IMR-90 (cell line): ENCODE measurements at regions not wholly inside any gene's neighbourhood (a gene's known extent, or its start where the extent isn't known, plus 50 kb on each side); places are given as distances from the start of the nearest gene placed in this dataset.

ENCODE experiments used
- ATAC-seq: fragments of 200-7000 bp; cut with Tn5 transposase; 2 replicates; pipeline ENCODE4 v1.9.1; 2020; ENCODE audit warnings: low read depth, mild to moderate bottlenecking, moderate library complexity
- BruUV-seq: library from RNA; stranded (reverse); fragments of 400-500 nt; replicated peaks from 2 replicates; lab custom pipeline; 2021; lab: Mats Ljungman, UMichigan
- CTCF ChIA-PET: fragments of 300-600 bp; formaldehyde crosslinking; extraction: SDS; loops from one replicate; lab custom pipeline; 2021; ENCODE audit warnings: antibody characterized with exemption; lab: Yijun Ruan, JAX
- POLR2A ChIA-PET: fragments of 300-600 bp; sonication (Branson Sonifier 250); formaldehyde crosslinking; loops from one replicate; lab custom pipeline; 2022; ENCODE audit warnings: antibody characterized with exemption; ENCODE audit not compliant: unreplicated experiment; lab: Charles Lee
- DNase-seq: peaks from one replicate; pipeline ENCODE4 v3.0.0; 2013
- H2AFZ ChIP-seq: replicated peaks from 2 replicates; pipeline ENCODE3; 2013; ENCODE audit warnings: low read length, mild to moderate bottlenecking; ENCODE audit not compliant: poor library complexity
- H2AK5ac ChIP-seq: 2 replicates; pipeline ENCODE4 v1.6.1; 2013; ENCODE audit warnings: low read depth, low read length, inconsistent platforms
- H2AK9ac ChIP-seq: replicated peaks from 2 replicates; pipeline ENCODE3; 2013; ENCODE audit warnings: mild to moderate bottlenecking, low read depth, low read length, moderate library complexity; ENCODE audit not compliant: poor library complexity
- H2BK120ac ChIP-seq: 2 replicates; pipeline ENCODE4 v1.6.1; 2013; ENCODE audit warnings: low read depth, low read length, inconsistent platforms
- H2BK15ac ChIP-seq: 3 replicates; pipeline ENCODE4 v1.6.1; 2013; ENCODE audit warnings: low read depth, low read length, inconsistent platforms
- H2BK20ac ChIP-seq: 2 replicates; pipeline ENCODE4 v1.6.1; 2013; ENCODE audit warnings: low read depth, mild to moderate bottlenecking, inconsistent platforms, low read length, moderate library complexity
- H2BK5ac ChIP-seq: 2 replicates; pipeline ENCODE4 v1.6.1; 2013; ENCODE audit warnings: mild to moderate bottlenecking, low read depth, low read length, inconsistent platforms; ENCODE audit not compliant: poor library complexity, severe bottlenecking
- H3K14ac ChIP-seq: replicated peaks from 2 replicates; pipeline ENCODE4 v1.6.1; 2013; ENCODE audit warnings: low read depth, low read length, inconsistent platforms
- H3K18ac ChIP-seq: 2 replicates; pipeline ENCODE4 v1.6.1; 2013; ENCODE audit warnings: low read depth, low read length, control low read depth
- H3K23ac ChIP-seq: 2 replicates; pipeline ENCODE4 v1.6.1; 2013; ENCODE audit warnings: low read depth, low read length, inconsistent platforms
- H3K27ac ChIP-seq: 2 replicates; pipeline ENCODE4 v1.5.1; 2013; ENCODE audit warnings: mild to moderate bottlenecking, control low read depth, low read length; ENCODE audit not compliant: insufficient read depth
- H3K27me3 ChIP-seq: 2 replicates; pipeline ENCODE4 v1.6.1; 2013; ENCODE audit warnings: low read length; ENCODE audit not compliant: control insufficient read depth, insufficient read depth
- H3K36me3 ChIP-seq: 2 replicates; pipeline ENCODE4 v1.6.1; 2013; ENCODE audit warnings: low read length, mixed read lengths; ENCODE audit not compliant: control insufficient read depth, insufficient read depth
- H3K4ac ChIP-seq: 2 replicates; pipeline ENCODE4 v1.6.1; 2013; ENCODE audit warnings: low read depth, low read length, inconsistent platforms
- H3K4me1 ChIP-seq: 2 replicates; pipeline ENCODE4 v1.6.1; 2013; ENCODE audit warnings: low read length, mixed read lengths; ENCODE audit not compliant: control insufficient read depth, insufficient read depth
- H3K4me2 ChIP-seq: 2 replicates; pipeline ENCODE4 v1.6.1; 2013; ENCODE audit warnings: low read depth, mild to moderate bottlenecking, control low read depth, low read length, moderate library complexity
- H3K4me3 ChIP-seq: 2 replicates; pipeline ENCODE4 v1.5.1; 2013; ENCODE audit warnings: low read depth, mild to moderate bottlenecking, control low read depth, low read length, moderate library complexity; ENCODE audit not compliant: insufficient read depth
- H3K56ac ChIP-seq: 2 replicates; pipeline ENCODE4 v1.6.1; 2013; ENCODE audit warnings: low read length, inconsistent platforms; ENCODE audit not compliant: insufficient read depth; ENCODE audit errors: extremely low read depth
- H3K79me1 ChIP-seq, 2 experiments: 2 replicates each; pipeline ENCODE4 v1.6.1; 2013; ENCODE audit warnings: low read length in 2 of 2, inconsistent platforms in 1 of 2, low read depth in 1 of 2
- H3K9ac ChIP-seq: 2 replicates; pipeline ENCODE4 v1.6.1; 2013; ENCODE audit warnings: low read depth, low read length, control low read depth
- H3K9me1 ChIP-seq: 2 replicates; pipeline ENCODE4 v1.6.1; 2013; ENCODE audit warnings: low read length, inconsistent platforms; ENCODE audit not compliant: insufficient read depth
- H3K9me3 ChIP-seq: 2 replicates; pipeline ENCODE4 v1.6.1; 2013; ENCODE audit warnings: low read length; ENCODE audit not compliant: control insufficient read depth, insufficient read depth
- H4K20me1 ChIP-seq: 2 replicates; pipeline ENCODE4 v1.6.1; 2013; ENCODE audit warnings: low read length, inconsistent platforms; ENCODE audit not compliant: insufficient read depth
- H4K5ac ChIP-seq: 2 replicates; pipeline ENCODE4 v1.6.1; 2013; ENCODE audit warnings: mild to moderate bottlenecking, low read depth, low read length, control low read depth
- H4K8ac ChIP-seq, 2 experiments: 2 replicates each; pipeline ENCODE4 v1.6.1; 2013; ENCODE audit warnings: low read depth in 2 of 2, low read length in 2 of 2, control low read depth in 1 of 2, inconsistent platforms in 1 of 2
- H4K91ac ChIP-seq: 2 replicates; pipeline ENCODE4 v1.6.1; 2013; ENCODE audit warnings: low read depth, low read length, inconsistent platforms; ENCODE audit not compliant: insufficient read depth
- BHLHE40 ChIP-seq: fragments of 150-350 bp; IDR thresholded peaks from 2 replicates; pipeline ENCODE4 v1.6.1; 2016; ENCODE audit warnings: mild to moderate bottlenecking, low read depth, low read length
- CEBPB ChIP-seq: IDR thresholded peaks from 2 replicates; pipeline ENCODE4 v1.6.1; 2012; ENCODE audit warnings: low read depth, low read length, improper control_type of control experiment
- CHD1 ChIP-seq: IDR thresholded peaks from 2 replicates; pipeline ENCODE4 v1.6.1; 2012; ENCODE audit warnings: low read depth, low read length, improper control_type of control experiment
- CTCF ChIP-seq: conservative IDR thresholded peaks from 2 replicates; pipeline ENCODE4 v1.5.1; 2012; ENCODE audit warnings: mild to moderate bottlenecking, low read depth, low read length, improper control_type of control experiment
- ELK1 ChIP-seq: fragments of 150-350 bp; IDR thresholded peaks from 2 replicates; pipeline ENCODE4 v1.6.1; 2016; ENCODE audit warnings: low read depth, mild to moderate bottlenecking, low read length, moderate library complexity, borderline replicate concordance
- FOS ChIP-seq: fragments of 150-350 bp; IDR thresholded peaks from 2 replicates; pipeline ENCODE4 v1.6.1; 2016; ENCODE audit warnings: low read depth, low read length
- MAZ ChIP-seq: IDR thresholded peaks from 2 replicates; pipeline ENCODE4 v1.6.1; 2012; ENCODE audit warnings: low read depth, mild to moderate bottlenecking, low read length, improper control_type of control experiment, moderate library complexity, borderline replicate concordance
- MXI1 ChIP-seq: IDR thresholded peaks from 2 replicates; pipeline ENCODE4 v1.6.1; 2012; ENCODE audit warnings: low read depth, mild to moderate bottlenecking, low read length, moderate library complexity, borderline replicate concordance
- NFE2L2 ChIP-seq: fragments of 150-350 bp; IDR thresholded peaks from 2 replicates; pipeline ENCODE4 v1.6.1; 2016; ENCODE audit warnings: low read depth, mild to moderate bottlenecking, low read length
- POLR2A ChIP-seq: IDR thresholded peaks from 2 replicates; pipeline ENCODE4 v1.6.1; 2012; ENCODE audit warnings: mild to moderate bottlenecking, low read depth, low read length
- RAD21 ChIP-seq: IDR thresholded peaks from 2 replicates; pipeline ENCODE4 v1.6.1; 2012; ENCODE audit warnings: low read length, improper control_type of control experiment
- RCOR1 ChIP-seq: IDR thresholded peaks from 2 replicates; pipeline ENCODE4 v1.6.1; 2012; ENCODE audit warnings: mild to moderate bottlenecking, low read length, improper control_type of control experiment; ENCODE audit not compliant: insufficient replicate concordance
- RFX5 ChIP-seq: IDR thresholded peaks from 2 replicates; pipeline ENCODE4 v1.8.0; 2012; ENCODE audit warnings: low read depth, mild to moderate bottlenecking, low read length, moderate library complexity
- SMC3 ChIP-seq: fragments of 150-350 bp; IDR thresholded peaks from 2 replicates; pipeline ENCODE4 v1.6.1; 2016; ENCODE audit warnings: low read depth, mild to moderate bottlenecking, antibody characterized with exemption, low read length, moderate library complexity
- USF2 ChIP-seq: fragments of 150-350 bp; IDR thresholded peaks from 2 replicates; pipeline ENCODE4 v1.6.1; 2017; ENCODE audit warnings: mild to moderate bottlenecking, antibody characterized with exemption, low read length, low read depth
- WGBS, 2 experiments: methylation state at CpG; one replicate each; pipeline versions ENCODE4 v1.1.5 to v1.1.7; 2013; ENCODE audit warnings: missing lambda C conversion rate in 2 of 2; ENCODE audit not compliant: insufficient read length in 1 of 2; ENCODE audit errors: extremely low coverage in 2 of 2; 5-methylcytosine and 5-hydroxymethylcytosine counted together
- dilution Hi-C: fragments of 300-500 bp; cut with HindIII; formaldehyde crosslinking; loops from one replicate; pipeline ENCODE4 v1.14.3; 2018; ENCODE audit warnings: low sequenced_read_pairs; ENCODE audit not compliant: unreplicated experiment
- in situ Hi-C: fragments of 300-500 bp; cut with MboI; formaldehyde crosslinking; loops from 3 replicates; pipeline ENCODE4 v1.14.3; 2019; ENCODE audit warnings: low sequenced_read_pairs, inconsistent platforms, mixed read lengths
- intact Hi-C: fragments of 100-400 bp; cut with micrococcal nuclease; formaldehyde crosslinking; loops from 2 replicates; pipeline ENCODE4 v1.10.0; 2022

GRCh38 chr5:139743001-139743771 lies 52.4 kb upstream of the PSD2 start:
- 75% methylated on average over 3 of the region's 9 CpGs; no CpG with 5 or more reads in 1 of the 2 experiments for WGBS, 2 experiments
- no peak overlapping the region for H4K5ac ChIP-seq
- CTCF ChIA-PET, result no interaction called here
- TF ChIP-seq RAD21 (no peak), USF2 (no peak), FOS (no peak), CEBPB (no peak), SMC3 (no peak), POLR2A (no peak), ELK1 (no peak), MAZ (no peak), CTCF (no peak), CHD1 (no peak), NFE2L2 (no peak), RCOR1 (no peak), MXI1 (no peak), BHLHE40 (no peak), RFX5 (no peak)

More at GRCh38 chr5:139743001-139743771, 52.4 kb upstream of the PSD2 start:
- peak overlapping the region; percentile 17 for H2AFZ ChIP-seq
- no peak overlapping the region for H3K4ac ChIP-seq
- no peak overlapping the region for H3K4me2 ChIP-seq
- H3K23ac ChIP-seq, result no peak overlapping the region
- no peak overlapping the region for H3K4me3 ChIP-seq
- no peaks in the 10 kb centered on the region for H3K79me1 ChIP-seq
- H2BK20ac ChIP-seq, result no peak overlapping the region
- POLR2A ChIA-PET, result interaction anchor here (0.6 kb wide), 1 partner anchor 88 kb away, joined by 3 read pairs; no protein-coding TSS in a partner anchor
- ATAC-seq, result no peak
- H2BK15ac ChIP-seq, result no peak overlapping the region
- no peak overlapping the region for H3K27ac ChIP-seq
- H3K27me3 ChIP-seq, result peaks cover 4% of the 10 kb centered on the region; the same call in 1 of the 2 replicates
- H3K56ac ChIP-seq, result no peak overlapping the region
- H3K18ac ChIP-seq, result no peak overlapping the region
- H4K20me1 ChIP-seq, result 0 out of 2 replicates have a peak, but pooled peaks cover 3% of the 10 kb centered on the region
- intact Hi-C loops (no loop called here), dilution Hi-C loops (no loop called here), in situ Hi-C loops (no loop called here)
- no peak overlapping the region for H4K8ac ChIP-seq
- no peak overlapping the region for H2BK5ac ChIP-seq
- no peaks in the 10 kb centered on the region for H3K36me3 ChIP-seq
- no peaks in the 10 kb centered on the region for H3K9me3 ChIP-seq
- H3K9me1 ChIP-seq, result peaks cover 16% of the 10 kb centered on the region
- H2AK9ac ChIP-seq, result peak overlapping the region; percentile 34
- no peak overlapping the region; the same call in 1 of the 2 replicates for H4K91ac ChIP-seq
- peak overlapping the region; percentile 30; the same call in 1 of the 2 replicates for H2AK5ac ChIP-seq
- H3K14ac ChIP-seq, result no peak overlapping the region
- no TSS peak for BruUV-seq
- DNase-seq, result no peak
- no peak overlapping the region for H3K9ac ChIP-seq
- H2BK120ac ChIP-seq, result no peak overlapping the region
- H3K4me1 ChIP-seq, result peaks cover 41% of the 10 kb centered on the region
